GDM1 (cell line): ENCODE measurements at regions not wholly inside any gene's neighbourhood (a gene's known extent, or its start where the extent isn't known, plus 50 kb on each side); places are given as distances from the start of the nearest gene placed in this dataset.
"Not testable (repeated sequence)": the region's sequence is repeated elsewhere in the genome, so short reads cannot be mapped to it uniquely, and the experiment has no call there.

Source experiments
- DNase-seq: peaks from one replicate; lab custom pipeline; 2025; lab: John Stamatoyannopoulos, UW

- no peak for DNase-seq
These were observed 61.9 kb upstream of the ADGRL2 start for GRCh38 chr1:81738875-81739274.

DNA sequence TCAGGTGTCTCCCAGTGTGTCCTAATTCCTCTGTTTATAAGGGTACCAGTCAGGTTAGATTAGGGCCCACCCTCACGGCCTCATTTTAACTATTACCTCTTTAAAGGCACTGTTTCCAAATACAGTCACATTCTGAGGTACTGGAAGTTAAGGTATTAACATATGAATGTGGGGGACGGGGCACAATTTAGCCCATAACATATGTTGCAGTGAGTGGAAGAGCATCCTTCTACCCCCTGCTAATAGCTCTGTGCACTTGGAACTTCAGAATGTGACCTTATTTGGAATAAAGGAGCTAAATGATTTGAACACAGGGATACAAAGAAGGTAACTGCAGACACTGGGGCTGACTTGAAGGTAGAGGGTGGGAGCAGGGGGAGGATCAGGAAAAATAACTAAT is 67.3 kb upstream of the ADGRL2 start:
- no peak for DNase-seq

- DNase-seq = no peak
These were observed 68.7 kb upstream of the ADGRL2 start for GRCh38 chr1:81731989-81732388.

GRCh38 chr1:81730881-81731280 is 69.9 kb upstream of the ADGRL2 start:
- DNase-seq = no peak

DNA sequence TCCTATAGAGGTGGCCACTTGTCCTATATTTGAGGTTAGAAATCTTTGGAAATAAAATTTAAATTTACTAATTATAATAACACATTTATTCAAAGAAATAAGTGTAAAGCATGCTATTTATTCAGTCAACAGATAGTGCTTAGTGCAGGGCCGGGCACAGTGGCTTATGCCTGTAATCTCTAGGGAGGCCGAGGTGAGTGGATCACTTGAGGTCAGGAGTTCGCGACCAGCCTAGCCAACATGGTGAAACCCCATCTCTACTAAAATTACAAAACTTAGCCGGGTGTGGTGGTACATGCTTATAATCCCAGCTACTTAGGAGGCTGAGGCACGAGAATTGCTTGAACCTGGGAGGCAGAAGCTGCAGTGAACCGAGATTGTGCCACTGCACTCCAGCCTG is 70.4 kb upstream of the ADGRL2 start:
- not testable (repeated sequence) for DNase-seq

- no peak for DNase-seq
These were observed 70.9 kb upstream of the ADGRL2 start for GRCh38 chr1:81729818-81730217.

DNA sequence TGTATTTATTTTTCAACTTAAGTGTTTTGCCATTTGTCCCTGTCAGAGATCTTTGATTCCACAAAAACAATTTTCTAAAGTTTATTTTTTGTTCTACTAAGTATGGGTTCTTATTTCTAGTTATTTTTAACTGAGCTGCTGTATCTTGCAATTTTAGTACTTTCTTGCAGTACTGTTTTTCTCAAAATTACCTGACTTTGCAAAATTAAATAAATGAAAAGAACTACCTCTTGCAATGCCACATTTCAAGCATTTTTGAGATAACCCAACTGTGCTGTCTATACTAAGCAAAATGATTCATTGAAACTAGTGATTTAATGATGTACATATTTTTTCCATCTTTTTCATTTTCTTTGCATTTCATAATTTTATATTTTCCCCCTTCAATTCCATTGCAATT is 71.5 kb upstream of the ADGRL2 start:
- DNase-seq = no peak

GRCh38 chr1:81725823-81726222 is 74.9 kb upstream of the ADGRL2 start:
- no peak for DNase-seq

GRCh38 chr1:81722631-81723328 is 78.0 kb upstream of the ADGRL2 start:
- DNase-seq = not testable (repeated sequence)

- not testable (repeated sequence) for DNase-seq
These were observed 80.5 kb upstream of the ADGRL2 start for GRCh38 chr1:81720256-81720655.

- no peak for DNase-seq
These were observed 83.5 kb upstream of the ADGRL2 start for GRCh38 chr1:81717230-81717629.

- no peak for DNase-seq
These were observed 85.3 kb upstream of the ADGRL2 start for GRCh38 chr1:81715391-81715790.

DNA sequence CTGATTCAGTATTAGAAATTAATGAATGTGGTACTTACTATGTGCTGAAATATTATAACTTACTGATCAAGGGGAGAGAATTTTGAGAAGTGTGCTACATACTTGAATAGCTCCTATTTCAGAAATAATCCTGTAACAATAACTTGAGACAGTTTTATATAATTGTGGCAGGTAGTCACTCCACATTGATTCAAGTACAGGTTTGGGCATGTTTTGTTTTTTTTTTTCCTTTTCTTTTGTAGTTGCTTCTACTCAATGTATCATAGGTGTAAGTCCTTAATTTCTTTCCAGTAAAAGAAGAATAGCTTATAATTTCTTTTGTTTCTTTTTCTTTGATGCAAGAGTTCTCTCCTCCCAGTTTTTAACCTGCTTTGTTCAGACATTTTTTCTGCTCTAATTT is 86.1 kb upstream of the ADGRL2 start:
- DNase-seq = no peak

- DNase-seq = no peak
These were observed 88.3 kb upstream of the ADGRL2 start for GRCh38 chr1:81712425-81712824.

GRCh38 chr1:81710857-81711256 is 89.9 kb upstream of the ADGRL2 start:
- no peak for DNase-seq

DNA sequence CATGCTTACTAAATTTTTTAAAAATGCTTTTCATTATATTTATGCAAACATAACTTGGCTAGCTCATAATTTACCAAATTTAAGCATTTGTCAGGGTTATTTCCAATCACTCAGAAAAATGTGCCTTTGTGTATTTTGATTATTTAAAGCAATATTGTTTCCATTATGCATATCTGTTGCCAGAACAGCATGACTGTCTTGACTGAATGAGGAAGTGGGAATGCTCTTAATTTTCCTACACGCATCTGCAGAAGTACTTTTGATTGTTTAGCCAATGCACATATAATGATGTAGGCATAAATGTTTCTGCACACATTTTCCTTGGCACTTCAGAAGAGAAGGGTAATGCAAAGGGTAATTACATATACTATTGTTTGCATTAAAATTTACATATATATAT is 92.5 kb upstream of the ADGRL2 start:
- DNase-seq = no peak

DNA sequence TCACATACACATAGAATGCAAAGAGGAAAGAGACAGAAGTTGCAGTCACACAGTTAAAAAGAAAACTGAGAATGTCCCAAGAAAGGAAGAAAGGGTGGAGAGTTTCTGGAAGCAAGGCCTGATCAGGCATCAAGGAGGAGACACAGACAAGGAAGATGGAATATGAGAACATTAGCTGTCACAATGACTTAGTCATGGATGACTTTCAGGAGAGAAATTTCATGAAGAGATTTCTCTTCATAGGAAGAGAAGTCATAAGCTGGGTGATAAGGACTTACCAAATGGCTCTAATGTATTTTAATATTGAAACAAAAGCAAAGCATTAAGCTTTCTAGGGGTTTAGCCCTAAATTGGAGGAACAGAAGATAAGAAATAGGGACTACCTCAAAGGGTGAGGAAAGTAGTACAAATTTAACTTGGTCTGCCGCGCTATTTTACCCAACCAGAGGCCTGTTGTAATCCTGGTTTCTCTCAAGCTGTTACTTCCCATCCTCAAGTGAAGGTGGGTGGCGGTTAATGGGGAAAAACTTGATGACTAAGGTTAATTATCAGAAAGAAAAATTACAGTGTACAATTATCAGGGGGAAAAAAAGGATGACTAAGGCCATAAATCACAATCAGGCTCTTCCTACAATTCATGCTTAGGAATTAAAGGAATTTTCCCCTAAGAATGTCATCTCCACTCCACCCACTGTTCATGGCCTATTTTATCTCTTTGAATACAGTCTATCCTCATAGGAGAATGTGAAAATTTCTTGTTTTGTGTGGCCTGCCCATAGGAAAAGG is 93.9 kb upstream of the ADGRL2 start:
- no peak for DNase-seq

DNA sequence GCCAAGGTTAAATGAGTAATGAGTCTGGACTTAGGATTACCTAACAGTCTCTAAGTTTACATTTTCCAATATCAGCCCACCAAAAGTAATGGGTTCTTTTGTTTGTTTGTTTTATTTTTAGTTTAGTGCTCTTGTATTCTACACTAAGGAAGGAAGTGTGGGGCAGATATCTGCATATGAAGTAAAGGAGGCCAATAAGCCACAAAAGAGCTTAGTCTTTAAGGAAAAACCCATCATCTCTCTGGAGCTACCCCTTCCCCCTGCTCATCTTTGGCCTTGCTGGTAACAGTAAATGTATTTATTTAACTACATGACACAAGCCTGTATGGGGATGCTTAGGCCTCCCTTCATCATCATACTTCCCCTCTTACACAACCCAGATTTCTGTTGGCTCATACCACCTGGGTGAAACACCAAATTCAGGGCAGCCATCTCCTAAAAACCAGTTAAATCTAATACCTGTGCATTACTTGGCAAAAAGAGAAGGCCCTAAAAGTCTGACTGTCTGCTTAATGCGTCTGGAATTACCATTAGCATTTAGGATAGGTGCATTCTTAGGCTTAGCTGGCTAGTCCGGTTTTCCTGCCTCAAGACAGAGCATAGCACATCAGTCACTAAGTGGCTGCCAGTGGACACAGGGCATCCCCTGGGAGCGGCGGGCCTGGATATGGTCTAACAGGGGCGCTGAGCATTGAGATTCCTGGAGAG is 96.8 kb upstream of the ADGRL2 start:
- DNase-seq = no peak

- DNase-seq = no peak
These were observed 97.4 kb upstream of the ADGRL2 start for GRCh38 chr1:81703391-81703755.

GRCh38 chr1:81702903-81703302 is 97.8 kb upstream of the ADGRL2 start:
- DNase-seq = no peak

- no peak for DNase-seq
These were observed 98.5 kb upstream of the ADGRL2 start for GRCh38 chr1:81702079-81702715.

DNA sequence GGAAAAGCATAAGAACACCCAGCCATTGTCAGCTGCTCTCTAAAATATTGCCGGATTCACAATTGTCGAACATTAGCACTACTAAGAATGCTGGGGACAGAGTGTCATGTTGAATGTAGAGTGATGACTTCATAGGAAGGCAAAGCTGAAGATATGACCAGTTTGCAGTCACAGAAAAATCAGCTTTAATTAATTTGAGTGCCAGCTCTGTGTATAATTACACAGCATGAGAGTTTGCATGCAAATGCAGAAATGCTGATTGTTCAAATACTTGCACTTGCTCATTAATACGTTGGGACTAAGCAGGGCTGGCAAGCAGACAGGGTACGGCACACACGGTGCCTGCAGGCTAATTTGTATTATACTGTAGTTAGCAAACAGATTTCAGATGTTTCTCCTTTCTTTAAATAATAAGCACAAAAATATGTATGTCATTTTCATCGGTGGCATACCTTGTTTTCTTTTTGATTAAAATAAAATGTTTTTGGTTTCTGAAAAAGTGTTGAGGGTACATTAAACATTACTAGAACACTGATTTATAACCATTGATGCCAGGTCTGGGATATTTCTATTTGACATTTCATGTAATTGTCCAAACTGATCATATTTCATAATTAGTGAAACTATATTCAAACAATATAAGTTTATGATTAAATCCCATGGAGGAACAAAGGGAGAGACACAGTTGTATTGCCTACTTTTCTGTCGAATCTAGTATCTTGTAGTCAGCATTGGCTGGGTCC is 99.8 kb upstream of the ADGRL2 start:
- no peak for DNase-seq
